ENCODE measurements at regions not wholly inside any gene's neighbourhood (a gene's known extent, or its start where the extent isn't known, plus 50 kb on each side); places are given as distances from the start of the nearest gene placed in this dataset.
"Not testable (repeated sequence)": the region's sequence is repeated elsewhere in the genome, so short reads cannot be mapped to it uniquely, and the experiment has no call there.

GRCh38 chr4:164616961-164617360, 137.0 kb upstream of the SMIM31 start:
- DNase-seq, result no peak

GRCh38 chr4:164617426-164617825, 136.5 kb upstream of the SMIM31 start:
- DNase-seq, result no peak

- DNase-seq, result no peak
These were observed 136.0 kb upstream of the SMIM31 start for GRCh38 chr4:164617911-164618310.

- no peak for DNase-seq
These were observed 131.9 kb upstream of the SMIM31 start for GRCh38 chr4:164621886-164622521.

GRCh38 chr4:164623099-164623498, 130.8 kb upstream of the SMIM31 start:
- DNase-seq, result no peak

GRCh38 chr4:164639001-164639400, 114.9 kb upstream of the SMIM31 start:
- DNase-seq, result no peak

GRCh38 chr4:164648151-164648848, 105.6 kb upstream of the SMIM31 start:
- no peak for DNase-seq

- DNase-seq, result no peak
These were observed 105.1 kb upstream of the SMIM31 start for GRCh38 chr4:164648849-164649212.

- DNase-seq, result no peak
These were observed 94.2 kb upstream of the SMIM31 start for GRCh38 chr4:164659765-164660164.

GRCh38 chr4:164676152-164676551, 77.8 kb upstream of the SMIM31 start:
- DNase-seq, result not testable (repeated sequence)

- no peak for DNase-seq
These were observed 70.9 kb upstream of the SMIM31 start for GRCh38 chr4:164683040-164683439.

GRCh38 chr4:164695650-164696049, 58.3 kb upstream of the SMIM31 start:
- DNase-seq, result no peak

- no peak for DNase-seq
These were observed 53.5 kb upstream of the SMIM31 start for GRCh38 chr4:164700471-164700870.

- no peak for DNase-seq
These were observed 52.3 kb upstream of the SMIM31 start for GRCh38 chr4:164701665-164702064.
